Hepatocyte (in vitro differentiated cells): ENCODE measurements at regions not wholly inside any gene's neighbourhood (a gene's known extent, or its start where the extent isn't known, plus 50 kb on each side); places are given as distances from the start of the nearest gene placed in this dataset.

Experiments used
- DNase-seq: peaks from one replicate; pipeline ENCODE4 v3.0.0-alpha.2; 2016; ENCODE audit warnings: low spot score
- H2AFZ ChIP-seq: fragments of 200-600 bp; sonication (generic); 2 replicates; pipeline ENCODE4 v1.6.0; 2016; ENCODE audit warnings: antibody characterized with exemption, mild to moderate bottlenecking
- H3K27ac ChIP-seq: fragments of 200-600 bp; sonication (generic); 2 replicates; pipeline ENCODE4 v1.5.1; 2016; ENCODE audit warnings: mild to moderate bottlenecking
- H3K27me3 ChIP-seq: fragments of 200-600 bp; sonication (generic); 2 replicates; pipeline ENCODE4 v1.6.1; 2016
- H3K36me3 ChIP-seq: fragments of 200-600 bp; sonication (generic); replicated peaks from 2 replicates; pipeline ENCODE4 v1.5.1; 2016; ENCODE audit warnings: low read depth; ENCODE audit not compliant: insufficient read depth
- H3K4me1 ChIP-seq: fragments of 200-600 bp; sonication (generic); 2 replicates; pipeline ENCODE4 v1.5.1; 2016; ENCODE audit warnings: mild to moderate bottlenecking, moderate library complexity; ENCODE audit not compliant: insufficient read depth
- H3K4me2 ChIP-seq: fragments of 200-600 bp; sonication (generic); 2 replicates; pipeline ENCODE4 v1.6.0; 2016
- H3K4me3 ChIP-seq: fragments of 200-600 bp; sonication (generic); 2 replicates; pipeline ENCODE4 v1.5.1; 2016; ENCODE audit warnings: mild to moderate bottlenecking
- H3K79me2 ChIP-seq: fragments of 200-600 bp; sonication (generic); 2 replicates; pipeline ENCODE4 v1.6.0; 2017; ENCODE audit warnings: mild to moderate bottlenecking
- H3K9me2 ChIP-seq: fragments of 200-600 bp; sonication (generic); replicated peaks from 2 replicates; pipeline ENCODE4 v1.6.0; 2017; ENCODE audit warnings: mild to moderate bottlenecking; ENCODE audit not compliant: insufficient read depth
- H3K9me3 ChIP-seq: fragments of 200-600 bp; sonication (generic); 2 replicates; pipeline ENCODE4 v1.5.1; 2016; ENCODE audit warnings: low read depth, mild to moderate bottlenecking
- H4K20me1 ChIP-seq: fragments of 200-600 bp; sonication (generic); 2 replicates; pipeline ENCODE4 v1.6.0; 2016; ENCODE audit warnings: mild to moderate bottlenecking; ENCODE audit not compliant: insufficient read depth, poor library complexity, severe bottlenecking
- EZH2 ChIP-seq: fragments of 200-600 bp; sonication (generic); IDR thresholded peaks from 2 replicates; pipeline ENCODE4 v1.6.1; 2016; ENCODE audit warnings: antibody characterized with exemption, mild to moderate bottlenecking, borderline replicate concordance
- EZH2phosphoT487 ChIP-seq: fragments of 200-600 bp; sonication (generic); IDR thresholded peaks from one replicate; pipeline ENCODE4 v1.6.1; 2018; ENCODE audit warnings: antibody characterized with exemption, mild to moderate bottlenecking, low read depth, moderate library complexity; ENCODE audit not compliant: unreplicated experiment, severe bottlenecking
- WGBS: methylation state at CpG from one replicate; pipeline ENCODE4 v1.1.6; 2016; ENCODE audit warnings: low lambda C conversion rate; ENCODE audit errors: missing lambda C conversion rate; 5-methylcytosine and 5-hydroxymethylcytosine counted together
- TF ChIP-seq, protein P1 (sequence below): fragments of 200-600 bp; sonication (generic); IDR thresholded peaks from 2 replicates; pipeline ENCODE4 v1.5.1; 2016; ENCODE audit warnings: antibody characterized with exemption, mild to moderate bottlenecking; ENCODE audit not compliant: poor library complexity

DNA sequence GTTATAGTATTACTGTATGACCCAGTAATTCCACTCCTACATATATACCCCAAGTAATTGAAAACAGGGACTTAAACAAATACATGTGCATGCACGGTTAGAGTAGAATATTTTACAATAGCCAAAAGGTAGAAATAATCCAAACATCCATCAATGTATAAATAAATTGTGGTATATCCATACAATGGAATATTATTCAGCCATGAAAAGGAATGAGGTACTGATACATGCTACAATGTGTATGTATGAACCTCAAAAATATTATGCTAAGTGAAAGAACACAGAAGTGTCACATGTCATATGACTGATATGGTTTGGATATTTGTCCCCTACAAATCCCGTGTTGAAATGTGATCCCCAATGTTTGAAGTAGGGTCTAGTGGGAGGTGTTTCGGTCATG is 560.8 kb upstream of the LARGE1 start:
- no peaks in the 10 kb centered on the region for H3K79me2 ChIP-seq
- no peaks in the 10 kb centered on the region for H3K9me3 ChIP-seq
- no peaks in the 10 kb centered on the region for H3K4me1 ChIP-seq
- H3K27me3 ChIP-seq: no peaks in the 10 kb centered on the region
- no peak overlapping the region for H3K27ac ChIP-seq
- WGBS: 90% methylated on average over 3 of the region's 3 CpGs
- H3K4me2 ChIP-seq: no peak overlapping the region
- no peaks in the 10 kb centered on the region for H4K20me1 ChIP-seq
- no peaks in the 10 kb centered on the region for H3K9me2 ChIP-seq
- H2AFZ ChIP-seq: no peak overlapping the region
- no peak overlapping the region for H3K4me3 ChIP-seq
- no peak for DNase-seq
- no peaks in the 10 kb centered on the region for H3K36me3 ChIP-seq
- TF ChIP-seq, protein P1, sequence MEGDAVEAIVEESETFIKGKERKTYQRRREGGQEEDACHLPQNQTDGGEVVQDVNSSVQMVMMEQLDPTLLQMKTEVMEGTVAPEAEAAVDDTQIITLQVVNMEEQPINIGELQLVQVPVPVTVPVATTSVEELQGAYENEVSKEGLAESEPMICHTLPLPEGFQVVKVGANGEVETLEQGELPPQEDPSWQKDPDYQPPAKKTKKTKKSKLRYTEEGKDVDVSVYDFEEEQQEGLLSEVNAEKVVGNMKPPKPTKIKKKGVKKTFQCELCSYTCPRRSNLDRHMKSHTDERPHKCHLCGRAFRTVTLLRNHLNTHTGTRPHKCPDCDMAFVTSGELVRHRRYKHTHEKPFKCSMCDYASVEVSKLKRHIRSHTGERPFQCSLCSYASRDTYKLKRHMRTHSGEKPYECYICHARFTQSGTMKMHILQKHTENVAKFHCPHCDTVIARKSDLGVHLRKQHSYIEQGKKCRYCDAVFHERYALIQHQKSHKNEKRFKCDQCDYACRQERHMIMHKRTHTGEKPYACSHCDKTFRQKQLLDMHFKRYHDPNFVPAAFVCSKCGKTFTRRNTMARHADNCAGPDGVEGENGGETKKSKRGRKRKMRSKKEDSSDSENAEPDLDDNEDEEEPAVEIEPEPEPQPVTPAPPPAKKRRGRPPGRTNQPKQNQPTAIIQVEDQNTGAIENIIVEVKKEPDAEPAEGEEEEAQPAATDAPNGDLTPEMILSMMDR: no peak
- TF ChIP-seq EZH2: no peak
- no peak for TF ChIP-seq EZH2phosphoT487

GRCh38 chr22:34486381-34486780 is 566.1 kb upstream of the LARGE1 start:
- H3K4me2 ChIP-seq: no peak overlapping the region
- H3K79me2 ChIP-seq: no peaks in the 10 kb centered on the region
- H4K20me1 ChIP-seq: no peaks in the 10 kb centered on the region
- DNase-seq: no peak
- H3K27ac ChIP-seq: no peak overlapping the region
- 58% methylated on average over 1 of the region's 1 CpG for WGBS
- H3K9me3 ChIP-seq: no peaks in the 10 kb centered on the region
- no peaks in the 10 kb centered on the region for H3K27me3 ChIP-seq
- H3K9me2 ChIP-seq: no peaks in the 10 kb centered on the region
- H2AFZ ChIP-seq: no peak overlapping the region
- no peak for TF ChIP-seq EZH2phosphoT487
- H3K4me3 ChIP-seq: no peak overlapping the region
- no peaks in the 10 kb centered on the region for H3K4me1 ChIP-seq
- no peaks in the 10 kb centered on the region for H3K36me3 ChIP-seq

DNA sequence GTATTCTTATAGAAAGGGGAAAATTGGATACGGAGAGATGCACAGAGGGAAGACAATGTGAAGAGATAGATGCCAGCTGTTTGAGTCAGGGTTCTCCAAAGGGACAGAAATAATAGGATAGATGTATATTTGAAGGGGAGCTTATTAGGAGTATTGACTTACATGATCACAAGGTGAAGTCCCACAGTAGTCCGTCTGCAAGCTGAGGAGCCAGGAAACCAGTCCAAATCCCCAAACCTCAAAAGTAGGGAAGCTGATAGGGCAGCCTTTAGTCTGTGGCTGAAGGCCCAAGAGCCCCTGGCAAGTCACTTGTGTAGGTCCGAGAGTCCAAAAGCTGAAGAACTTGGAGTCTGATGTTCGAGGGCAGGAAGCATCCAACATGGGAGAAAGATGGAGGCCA is 569.6 kb upstream of the LARGE1 start:
- Histone ChIP-seq H3K36me3 (no peaks in the 10 kb centered on the region), H3K4me3 (no peak overlapping the region), H3K4me2 (no peak overlapping the region), H3K4me1 (no peaks in the 10 kb centered on the region), H3K27ac (no peak overlapping the region), H3K27me3 (no peaks in the 10 kb centered on the region), H3K9me3 (no peaks in the 10 kb centered on the region), H3K79me2 (no peaks in the 10 kb centered on the region), H2AFZ (no peak overlapping the region), H3K9me2 (no peaks in the 10 kb centered on the region), H4K20me1 (no peaks in the 10 kb centered on the region)
- WGBS: 82% methylated on average over 4 of the region's 4 CpGs
- DNase-seq: no peak
- TF ChIP-seq EZH2phosphoT487 (no peak), EZH2 (no peak)
- TF ChIP-seq, protein P1: no peak

DNA sequence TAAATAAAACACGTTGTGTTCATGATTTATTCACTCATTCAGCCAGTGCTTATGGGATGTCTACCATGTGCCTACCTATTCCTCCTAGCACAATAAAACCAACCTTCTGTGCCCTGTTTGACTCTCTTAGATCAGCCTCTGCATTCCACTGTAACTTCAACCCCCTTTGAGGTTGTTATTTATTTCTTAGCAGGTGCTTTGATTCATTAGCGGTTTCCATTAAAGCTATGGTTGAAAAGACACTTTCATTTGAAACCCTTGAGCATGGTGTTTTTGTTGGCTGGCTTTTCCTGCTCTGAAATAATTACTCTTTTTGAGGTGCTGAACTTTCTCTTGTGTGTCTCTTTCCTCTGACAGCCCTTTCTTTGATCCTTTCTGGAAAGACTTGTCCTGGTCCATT is 570.6 kb upstream of the LARGE1 start:
- no peak overlapping the region for H3K4me2 ChIP-seq
- H3K9me3 ChIP-seq: no peaks in the 10 kb centered on the region
- no peaks in the 10 kb centered on the region for H4K20me1 ChIP-seq
- H3K4me3 ChIP-seq: no peak overlapping the region
- H3K9me2 ChIP-seq: no peaks in the 10 kb centered on the region
- H2AFZ ChIP-seq: no peak overlapping the region
- TF ChIP-seq EZH2phosphoT487 (no peak), EZH2 (no peak)
- TF ChIP-seq, protein P1: no peak
- 58% methylated on average over 2 of the region's 2 CpGs for WGBS
- H3K4me1 ChIP-seq: no peaks in the 10 kb centered on the region
- H3K27me3 ChIP-seq: no peaks in the 10 kb centered on the region
- H3K27ac ChIP-seq: no peak overlapping the region
- H3K36me3 ChIP-seq: no peaks in the 10 kb centered on the region
- no peaks in the 10 kb centered on the region for H3K79me2 ChIP-seq
- no peak for DNase-seq
